Erythroblast (primary cell): ENCODE measurements at regions not wholly inside any gene's neighbourhood (a gene's known extent, or its start where the extent isn't known, plus 50 kb on each side); places are given as distances from the start of the nearest gene placed in this dataset.

ENCODE experiments used
- GATA1 ChIP-seq: IDR thresholded peaks from 2 replicates; pipeline ENCODE4 v1.6.1; 2011; ENCODE audit warnings: low read depth, mild to moderate bottlenecking, control low read depth, low read length, moderate library complexity
- POLR2A ChIP-seq: IDR thresholded peaks from 2 replicates; pipeline ENCODE4 v1.6.1; 2011; ENCODE audit warnings: mild to moderate bottlenecking, low read length

- TF ChIP-seq POLR2A (no peak), GATA1 (no peak)
Measured at GRCh38 chr1:68600049-68600661, 103.3 kb upstream of the DEPDC1 start.
